Heart right ventricle (tissue), 16 donors: ENCODE measurements at regions not wholly inside any gene's neighbourhood (a gene's known extent, or its start where the extent isn't known, plus 50 kb on each side); places are given as distances from the start of the nearest gene placed in this dataset.

Experiments used
- ATAC-seq, 8 donors: fragments of 200-7000 bp; cut with Tn5 transposase; one replicate each; pipeline ENCODE4 v1.9.1; 2020; ENCODE audit warnings: mild to moderate bottlenecking in 8 of 8, moderate library complexity in 8 of 8, moderate number of reproducible peaks in 1 of 8
- DNase-seq, 2 donors: peaks; one replicate each; pipeline ENCODE4 v3.0.0-alpha.2; 2020
- H3K27ac ChIP-seq, 10 donors: fragments of 200-600 bp; sonication (generic) in 2 of 10; one replicate each; pipeline versions ENCODE4 v1.5.0 to v1.8.0; 2020 to 2022; ENCODE audit warnings: mild to moderate bottlenecking in 3 of 10
- H3K27me3 ChIP-seq, 7 donors: fragments of 200-600 bp; one replicate each; pipeline ENCODE4 v1.8.0; 2021 to 2022; ENCODE audit warnings: mild to moderate bottlenecking in 2 of 7
- H3K36me3 ChIP-seq, 9 donors: fragments of 200-600 bp; sonication (generic) in 1 of 9; one replicate each; pipeline versions ENCODE4 v1.5.0 to v1.8.0; 2020 to 2022; ENCODE audit warnings: mild to moderate bottlenecking in 2 of 9
- H3K4me1 ChIP-seq, 9 donors: fragments of 200-600 bp; sonication (generic) in 1 of 9; one replicate each; pipeline versions ENCODE4 v1.5.0 to v1.8.0; 2020 to 2022; ENCODE audit warnings: mild to moderate bottlenecking in 4 of 9
- H3K4me3 ChIP-seq, 10 donors: fragments of 200-600 bp; sonication (generic) in 2 of 10; one replicate each; pipeline versions ENCODE4 v1.5.0 to v1.8.0; 2020 to 2022; ENCODE audit warnings: mild to moderate bottlenecking in 7 of 10, moderate library complexity in 2 of 10
- H3K9me3 ChIP-seq, 11 donors: fragments of 200-600 bp in 10 of 11; sonication (generic) in 2 of 11; one replicate each; pipeline versions ENCODE4 v1.5.0 to v1.8.0; 2013 to 2022; ENCODE audit warnings: mild to moderate bottlenecking in 2 of 11, control low read depth in 1 of 11, moderate library complexity in 1 of 11
- CTCF ChIP-seq, 9 donors: fragments of 200-600 bp; sonication (generic) in 2 of 9; IDR thresholded peaks; one replicate each; pipeline versions ENCODE4 v1.5.0 to v1.8.0; 2021 to 2022; ENCODE audit warnings: antibody characterized with exemption in 9 of 9, mild to moderate bottlenecking in 5 of 9, moderate library complexity in 1 of 9
- WGBS, 2 donors: extraction: QIAGEN DNeasy Blood & Tissue Kit; methylation state at CpG; one replicate each; pipeline ENCODE4 v1.1.7; 2013; ENCODE audit warnings: inconsistent platforms in 1 of 2; 5-methylcytosine and 5-hydroxymethylcytosine counted together
- intact Hi-C, 10 donors: fragments of 100-400 bp; cut with DNase I; formaldehyde crosslinking; loops; one replicate each; pipeline versions ENCODE4 v1.11.1 to v1.14.2; 2022
- donor health status: Arrhythmogenic right ventricular cardiomyopathy.
- donor health status: ischemic (EF 13 %, LVEDD 7.1; RV severe dilation, severe dysfunction).
- donor health status: healthy with polysubstance abuse.
- donor health status: DM: no; HTN: yes; CAD: no.
- donor health status: DM: no; HTN: no; CAD: no.
- donor health status: ischemic (EF 25% LVEDD 6.9; RV normal size, moderate dysfunction).
- donor health status: ischemic (EF 25% LVEDD 5.7; RV mildly dilated, moderate dysfunction).
- donor health status: healthy.
- donor health status: DM: yes; HTN: yes; CAD: no.
- donor health status: Ischemic cardiomyopathy.
- donor health status: ischemic (EF 35%, LVEDD 5.7; RV mildly dilated, moderate dysfunction).
- donor health status: nonischemic (EF 11% LVEDD 7.7; RV severe dilation, severe dysfunction).
- donor health status: DM: yes; HTN: yes; CAD: no.
- donor health status: PGD.
- donor health status: ischemic (EF 29% LVEDD 5.4; RV normal size, mild dysfunction).
- donor health status: nonischemic (EF 23%, LVEDD 6.1; RV moderate dilation, normal function).

DNA sequence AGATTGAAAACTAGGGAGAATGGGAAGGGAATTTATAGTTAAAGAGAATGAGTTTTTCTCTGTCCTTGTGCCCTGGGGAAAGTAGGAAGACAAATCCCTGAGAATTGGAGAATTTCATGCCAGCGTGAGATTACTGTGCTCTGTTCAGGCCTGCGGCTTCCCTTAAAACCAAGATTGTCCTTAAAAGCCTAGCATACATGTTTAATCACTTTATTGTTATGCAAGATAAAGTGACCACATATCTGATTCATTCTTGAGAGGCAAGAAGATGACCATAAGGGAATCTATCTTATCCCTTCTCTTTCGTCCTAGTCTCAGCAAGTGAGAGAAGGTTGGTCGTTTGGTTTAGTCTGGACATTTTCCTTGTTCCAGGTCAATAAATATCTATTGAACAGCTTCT is 75.9 kb downstream of the ADCYAP1 start:
- 79 to 81% methylated on average over 4 of the region's 4 CpGs for whole genome bisulfite sequencing, 2 donors
- intact Hi-C loops: no loop called here
- no peak for DNase-seq
- Histone ChIP-seq H3K4me1 (peaks cover 0 to 6% (median 0%) of the 10 kb centered on the region in 9 donors), H3K9me3 (peaks cover 0 to 16% (median 0%) of the 10 kb centered on the region in 11 donors), H3K27ac (no peak overlapping the region), H3K36me3 (no peaks in the 10 kb centered on the region), H3K27me3 (no peaks in the 10 kb centered on the region), H3K4me3 (no peak overlapping the region)
- no peak for ATAC-seq
- no peak for TF ChIP-seq CTCF (IDR thresholded peaks at IDR 0.05)

- TF ChIP-seq CTCF (IDR thresholded peaks at IDR 0.05): no peak
- no peak for ATAC-seq
- H3K4me1 ChIP-seq: peaks cover 0 to 23% (median 8%) of the 10 kb centered on the region in 9 donors
- H3K4me3 ChIP-seq: no peak overlapping the region
- peaks cover 0 to 13% (median 0%) of the 10 kb centered on the region in 11 donors for H3K9me3 ChIP-seq
- no peaks in the 10 kb centered on the region for H3K27me3 ChIP-seq
- intact Hi-C loops: no loop called here
- WGBS, 2 donors: 74 to 80% methylated on average over 4 of the region's 4 CpGs
- H3K36me3 ChIP-seq: no peaks in the 10 kb centered on the region
- no peak overlapping the region for H3K27ac ChIP-seq
- no peak for DNase-seq
These were observed 79.3 kb downstream of the ADCYAP1 start for GRCh38 chr18:984004-984403.

DNA sequence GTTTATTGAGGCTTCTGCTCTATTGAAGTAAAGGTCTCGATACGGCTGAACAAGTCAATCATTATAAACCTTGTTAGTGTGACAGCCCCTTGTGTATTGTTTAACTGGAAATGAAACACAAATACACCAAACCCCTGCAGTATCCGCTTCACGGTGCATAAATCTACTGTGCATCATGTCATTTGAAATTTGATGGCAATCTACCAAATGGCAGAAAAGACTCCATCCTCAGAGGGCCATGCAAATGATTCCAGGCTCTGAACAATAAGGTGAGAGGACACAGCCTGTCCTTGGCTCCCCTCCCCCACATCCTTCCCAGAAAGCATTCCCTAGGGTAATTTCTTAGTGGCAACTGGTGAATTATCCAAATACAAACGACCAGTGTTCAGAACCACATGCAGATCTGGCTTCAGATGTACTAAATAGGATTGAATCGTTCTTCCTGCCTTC is 80.6 kb downstream of the ADCYAP1 start:
- no peaks in the 10 kb centered on the region for H3K36me3 ChIP-seq
- no peak overlapping the region for H3K4me3 ChIP-seq
- H3K4me1 ChIP-seq: peaks cover 0 to 30% (median 10%) of the 10 kb centered on the region in 9 donors
- peaks cover 0 to 4% (median 0%) of the 10 kb centered on the region in 11 donors for H3K9me3 ChIP-seq
- H3K27me3 ChIP-seq: no peaks in the 10 kb centered on the region
- H3K27ac ChIP-seq: peak overlapping the region in 6 of 10 donors; percentile 8 to 52 (median 40)
- intact Hi-C loops: no loop called here
- peak; percentile 39 to 83 (median 71) for ATAC-seq
- DNase-seq: peak in 1 of 2 donors; percentile 37
- 33 to 34% methylated on average over 6 of the region's 6 CpGs for WGBS, 2 donors
- no peak for TF ChIP-seq CTCF (IDR thresholded peaks at IDR 0.05)

DNA sequence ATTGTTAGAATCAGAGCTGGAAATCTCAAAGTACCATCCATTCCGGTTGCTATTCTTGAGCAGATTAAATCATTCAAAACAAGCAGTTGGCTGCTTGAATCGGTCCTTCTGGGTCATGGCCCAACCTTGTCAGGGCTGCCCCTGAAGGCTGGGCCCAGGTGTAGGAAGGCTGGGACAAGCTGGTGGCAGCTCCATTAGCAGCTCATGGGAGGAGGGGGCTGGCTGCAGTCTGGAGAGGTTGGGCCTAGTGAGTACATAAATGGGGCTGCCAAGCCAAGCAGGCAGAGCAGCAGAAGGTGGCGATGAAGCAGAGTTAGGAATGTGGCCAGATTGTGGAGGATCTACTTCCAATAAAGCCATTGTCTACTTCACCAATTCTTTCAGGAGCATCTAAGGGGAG is 81.4 kb downstream of the ADCYAP1 start:
- no peaks in the 10 kb centered on the region for H3K27me3 ChIP-seq
- peak overlapping the region in 5 of 10 donors; percentile 0 to 52 (median 39) for H3K27ac ChIP-seq
- no peaks in the 10 kb centered on the region for H3K36me3 ChIP-seq
- intact Hi-C loops: no loop called here
- no peak overlapping the region for H3K4me3 ChIP-seq
- peaks cover 0 to 4% (median 0%) of the 10 kb centered on the region in 11 donors for H3K9me3 ChIP-seq
- H3K4me1 ChIP-seq: peaks cover 0 to 33% (median 11%) of the 10 kb centered on the region in 9 donors
- DNase-seq (no peak), ATAC-seq (no peak)
- TF ChIP-seq CTCF (IDR thresholded peaks at IDR 0.05): no peak
- 50 to 53% methylated on average over 3 of the region's 3 CpGs for WGBS, 2 donors
